Stimulated activated CD4-positive, alpha-beta T cell treated with anti-CD3 and anti-CD28 coated beads, Interleukin-1b, Interleukin-23, amount 100 ng/mL, for 4 hours (primary cell): ENCODE measurements at regions not wholly inside any gene's neighbourhood (a gene's known extent, or its start where the extent isn't known, plus 50 kb on each side); places are given as distances from the start of the nearest gene placed in this dataset.

ENCODE experiments used
- DNase-seq, 2 donors: peaks; one replicate each; pipeline ENCODE4 v3.0.0-alpha.2; 2020; ENCODE audit warnings: low read depth in 2 of 2

GRCh38 chr12:24723759-24724158 is 225.1 kb downstream of the BCAT1 start:
- DNase-seq = no peak

- DNase-seq = no peak
Measured at GRCh38 chr12:24721191-24721590, 227.7 kb downstream of the BCAT1 start.

DNA sequence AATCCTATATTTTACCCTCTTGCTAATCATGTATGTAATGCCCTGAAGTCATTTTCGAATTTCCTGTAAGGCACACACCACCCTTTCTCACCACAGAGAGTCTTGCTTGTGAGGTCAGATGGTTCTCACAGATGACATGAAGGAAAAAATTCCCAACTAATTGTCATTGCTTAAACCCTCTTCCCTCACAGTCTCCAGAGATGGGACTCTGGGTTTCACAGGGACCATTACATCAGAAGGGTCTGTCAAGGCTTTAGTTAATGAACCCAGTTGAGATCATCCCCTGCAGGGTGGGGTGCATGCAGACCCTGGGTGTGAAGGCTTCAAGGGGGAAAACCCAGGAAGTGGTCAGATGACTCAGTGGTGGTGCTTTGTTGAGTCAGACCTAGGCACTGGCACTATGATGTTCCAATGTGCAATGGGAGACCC is 229.6 kb downstream of the BCAT1 start:
- peak; percentile 5 to 8 for DNase-seq

DNA sequence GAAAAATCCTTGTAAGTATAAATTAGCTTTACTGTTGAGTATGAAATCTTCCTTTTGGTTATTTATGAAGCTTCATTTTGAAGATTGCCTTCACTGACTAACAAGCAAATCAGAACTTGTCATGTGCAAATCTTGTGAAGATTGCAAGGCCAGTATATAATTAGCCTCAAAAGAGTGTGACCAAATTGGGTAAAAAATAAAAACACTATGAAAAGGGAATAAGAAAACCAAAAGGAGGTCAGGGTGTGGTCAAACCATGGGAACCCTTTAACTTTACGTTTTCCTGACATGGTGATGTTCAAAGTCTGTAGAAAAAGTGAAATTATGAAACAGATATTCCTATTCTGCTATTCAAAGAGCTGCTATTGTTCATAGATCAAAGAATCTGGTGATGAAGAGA is 230.3 kb downstream of the BCAT1 start:
- no peak for DNase-seq

GRCh38 chr12:24714237-24714636 is 234.7 kb downstream of the BCAT1 start:
- DNase-seq = no peak

DNA sequence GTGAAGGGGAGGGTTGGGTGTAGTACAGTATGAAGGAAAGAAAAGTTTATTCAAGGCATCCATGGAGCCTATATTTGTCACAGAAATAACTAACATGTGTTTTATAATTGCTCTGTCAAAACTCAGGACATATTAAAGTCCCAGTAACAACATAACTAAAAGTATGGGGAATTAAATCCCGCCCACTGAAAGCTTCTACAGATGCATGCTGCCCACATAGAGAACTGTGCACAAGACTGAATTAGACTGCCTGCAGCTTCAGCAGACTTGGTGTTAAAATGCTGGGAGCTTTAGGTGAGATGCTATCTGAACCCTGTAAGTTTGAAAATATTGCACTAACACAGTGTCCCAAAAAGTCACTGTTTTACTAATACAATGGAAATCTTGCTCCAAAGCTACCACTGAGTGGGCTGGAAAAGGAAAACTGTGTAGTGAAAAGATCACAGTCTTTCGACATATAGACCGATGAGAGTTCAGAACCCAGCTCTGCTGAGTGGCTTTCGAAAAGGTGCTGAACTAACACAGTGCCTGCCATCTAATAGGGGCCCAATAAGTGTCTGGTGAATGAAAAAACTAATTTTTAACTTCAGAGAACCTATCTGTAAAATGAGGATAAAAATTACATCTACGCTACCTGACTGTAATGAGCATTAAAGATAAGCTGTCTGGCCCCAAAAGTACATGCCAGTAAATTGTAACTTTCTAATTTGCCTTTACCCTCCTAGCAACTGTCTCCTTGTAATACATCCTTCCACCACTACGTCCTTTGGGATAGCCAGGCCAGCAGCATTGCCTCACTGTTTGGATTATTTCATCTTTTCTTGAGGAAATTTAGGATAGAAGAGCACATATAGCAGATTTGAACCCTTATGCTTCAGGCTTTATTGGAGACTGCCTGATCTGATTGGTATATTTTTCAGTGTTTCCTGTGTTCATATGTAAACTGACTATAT is 237.6 kb downstream of the BCAT1 start:
- no peak for DNase-seq

DNA sequence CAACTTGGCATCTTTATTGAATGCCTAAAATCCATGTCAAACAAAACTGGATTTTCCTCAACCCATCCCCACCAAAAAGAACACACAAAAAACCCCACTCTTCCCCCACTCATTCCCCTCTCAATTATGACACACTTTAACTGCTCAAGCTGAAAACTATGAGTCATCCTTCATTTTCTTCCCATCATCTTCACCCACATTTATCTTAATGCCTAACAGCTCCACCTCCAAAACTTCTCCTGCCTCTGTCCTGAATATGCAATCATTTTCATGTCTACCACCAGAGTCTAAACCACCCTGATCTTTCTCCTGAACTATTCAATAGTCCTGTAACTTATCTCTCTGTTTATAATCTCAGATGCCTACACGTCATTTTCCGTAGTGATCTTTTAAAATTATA is 239.7 kb downstream of the BCAT1 start:
- DNase-seq = no peak

- DNase-seq = no peak
Measured at GRCh38 chr12:24708718-24709117, 240.2 kb downstream of the BCAT1 start.

- no peak for DNase-seq
Measured at GRCh38 chr12:24708043-24708442, 240.9 kb downstream of the BCAT1 start.

DNA sequence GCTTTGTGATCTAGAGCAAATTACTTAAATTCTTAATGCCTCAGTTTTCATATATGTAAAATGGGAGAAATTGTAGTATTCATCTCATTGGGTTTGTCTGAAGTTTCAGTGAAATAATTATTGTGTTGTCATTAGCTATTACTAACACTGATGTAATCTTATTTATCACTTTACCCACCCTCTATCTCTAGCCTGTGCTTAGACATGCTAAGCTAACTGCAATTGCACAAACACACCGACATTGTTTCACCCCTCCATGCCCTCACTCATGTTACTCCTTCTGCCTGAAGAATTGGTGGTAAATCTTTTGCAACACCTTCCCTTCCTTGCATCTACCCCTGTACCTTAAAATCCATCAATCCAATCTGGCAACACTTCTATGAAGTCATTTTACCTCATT is 241.6 kb downstream of the BCAT1 start:
- no peak for DNase-seq

GRCh38 chr12:24705741-24706358 is 243.1 kb downstream of the BCAT1 start:
- no peak for DNase-seq

GRCh38 chr12:24705216-24705615 is 243.7 kb downstream of the BCAT1 start:
- no peak for DNase-seq

DNA sequence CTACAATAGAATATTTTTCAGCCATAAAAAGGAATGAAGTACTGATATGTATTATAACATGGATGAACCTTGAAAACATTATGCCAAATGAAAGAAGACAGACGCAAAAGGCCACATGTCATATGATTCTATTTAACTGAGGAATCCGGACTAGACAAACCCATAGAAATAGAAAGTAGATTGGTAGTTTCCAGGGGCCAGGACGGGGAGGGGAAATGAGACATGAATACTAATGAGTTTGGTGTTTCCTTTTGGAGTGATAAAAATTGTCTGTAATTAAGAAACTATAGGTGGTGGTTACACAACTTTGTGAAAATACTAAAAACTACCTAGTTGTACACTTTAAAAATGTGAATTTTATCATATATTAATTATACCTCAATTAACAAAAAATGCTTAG is 247.6 kb downstream of the BCAT1 start:
- DNase-seq = no peak

- no peak for DNase-seq
Measured at GRCh38 chr12:24698972-24699371, 249.9 kb downstream of the BCAT1 start.

- no peak for DNase-seq
Measured at GRCh38 chr12:24697769-24698168, 251.1 kb downstream of the BCAT1 start.

DNA sequence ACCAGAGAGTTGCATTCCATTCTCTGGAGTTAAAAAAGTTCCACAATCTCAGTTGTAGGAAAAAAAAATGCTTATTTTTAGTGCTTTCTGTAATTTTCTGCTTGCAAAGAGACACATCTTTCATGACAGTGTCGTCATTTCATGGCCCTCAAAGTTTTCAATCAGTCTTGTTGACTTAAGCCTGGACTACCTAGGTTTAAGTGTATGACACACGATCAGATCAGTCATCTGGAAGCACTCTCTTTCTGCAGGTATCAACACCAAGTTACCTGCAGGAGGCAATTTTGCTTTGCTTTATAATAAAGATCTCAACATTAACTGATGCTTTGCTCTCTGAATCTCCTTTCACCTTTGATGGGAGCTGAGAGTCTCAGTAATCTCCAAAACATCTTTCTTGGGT is 251.6 kb downstream of the BCAT1 start:
- no peak for DNase-seq

DNA sequence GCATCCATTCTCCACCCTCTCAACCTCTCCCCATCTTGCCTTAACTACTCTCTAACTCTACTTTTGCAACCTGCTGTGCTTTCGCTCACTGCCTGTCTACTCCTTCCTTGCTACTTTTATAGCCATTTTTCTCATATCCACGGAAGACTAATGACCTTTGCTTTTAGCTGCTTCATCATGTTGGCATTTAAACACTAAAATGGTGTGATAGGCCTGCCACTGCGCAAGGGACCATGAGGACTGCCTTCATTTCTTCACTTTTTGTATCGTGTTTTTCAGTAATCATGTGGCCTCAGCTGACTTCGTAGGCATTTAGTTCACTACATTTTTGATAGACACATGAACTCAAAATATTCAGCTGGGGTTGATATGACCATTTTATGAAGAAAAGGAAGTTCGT is 252.1 kb downstream of the BCAT1 start:
- DNase-seq = no peak

DNA sequence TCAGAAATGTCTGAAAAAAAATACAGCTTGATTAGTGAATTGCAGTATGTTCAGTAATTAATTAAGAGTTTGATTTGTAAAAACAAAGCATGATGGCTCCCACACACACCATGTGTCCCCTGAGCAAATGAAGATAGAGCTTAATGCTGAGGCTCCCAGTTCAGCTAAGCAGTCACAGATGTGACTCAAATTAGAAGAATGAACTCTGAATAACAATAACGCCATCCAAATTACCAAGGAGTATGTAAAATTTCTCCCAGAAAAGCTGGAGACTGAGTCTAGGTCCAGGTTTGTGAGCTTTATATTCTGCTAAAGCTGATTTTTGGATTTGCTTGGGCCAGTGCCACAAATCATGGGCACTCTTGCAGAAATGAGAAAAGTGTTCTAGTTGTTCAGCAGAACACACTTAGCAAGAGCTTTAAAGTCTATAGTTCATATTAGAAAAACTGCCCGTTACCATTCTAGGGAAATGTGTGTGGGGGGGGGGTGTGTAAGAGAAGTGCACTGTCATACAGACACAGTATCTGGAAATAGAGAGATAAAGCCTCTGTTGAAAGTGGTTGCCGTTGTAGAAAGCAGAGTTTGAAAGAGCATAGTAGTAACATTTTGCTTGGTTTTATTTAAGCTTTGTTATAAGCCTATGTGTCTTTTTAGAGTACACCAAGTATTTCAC is 253.1 kb downstream of the BCAT1 start:
- no peak for DNase-seq

DNA sequence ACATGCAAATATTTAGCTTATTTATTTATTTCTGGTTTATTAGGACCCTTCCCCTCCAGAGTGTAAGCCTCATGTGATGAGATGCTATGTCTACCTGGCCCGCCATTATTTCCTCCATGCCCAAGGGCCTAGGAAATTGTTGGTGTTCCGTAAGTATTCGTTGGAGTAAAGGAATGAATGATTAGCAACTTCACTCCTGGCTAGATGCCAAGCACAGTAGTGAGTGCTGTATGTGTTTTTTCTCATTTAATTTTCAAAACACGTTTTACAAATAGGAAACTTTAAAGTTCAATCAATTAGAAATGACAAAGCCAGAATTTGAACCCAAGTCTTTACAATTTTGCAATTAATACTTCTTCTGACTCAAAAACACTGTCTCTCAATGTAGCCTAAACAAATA is 253.8 kb downstream of the BCAT1 start:
- no peak for DNase-seq

GRCh38 chr12:24688601-24689000 is 260.3 kb downstream of the BCAT1 start:
- no peak for DNase-seq

DNA sequence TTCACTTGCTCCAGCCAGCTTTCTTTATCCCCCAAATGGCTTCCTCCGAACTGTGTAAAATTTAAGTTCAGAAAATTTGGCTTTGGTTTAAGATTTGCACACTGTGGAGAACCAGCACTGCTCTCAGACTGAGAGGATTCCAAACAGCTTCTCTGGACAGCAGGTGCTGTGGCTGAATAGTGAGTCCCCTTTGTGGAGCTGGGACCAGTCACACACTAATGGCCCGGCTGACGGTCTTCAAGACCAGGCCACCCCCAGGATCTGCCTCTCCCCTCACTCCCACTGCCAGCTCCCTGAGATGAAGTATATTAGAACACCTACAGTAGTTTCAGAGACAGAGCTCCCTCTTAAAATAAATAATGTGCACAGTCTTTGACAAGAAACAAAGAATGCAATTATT is 267.3 kb downstream of the BCAT1 start:
- no peak for DNase-seq

- DNase-seq = no peak
Measured at GRCh38 chr12:24679126-24679525, 269.8 kb downstream of the BCAT1 start.

- DNase-seq = no peak
Measured at GRCh38 chr12:24678436-24678835, 270.5 kb downstream of the BCAT1 start.
